Common myeloid progenitor, CD34-positive (primary cell): ENCODE measurements at regions not wholly inside any gene's neighbourhood (a gene's known extent, or its start where the extent isn't known, plus 50 kb on each side); places are given as distances from the start of the nearest gene placed in this dataset.

Experiments used
- CTCF ChIA-PET: fragments of 350-600 bp; sonication (Branson Sonifier 250); formaldehyde crosslinking; loops from one replicate; lab custom pipeline; 2021; ENCODE audit warnings: antibody characterized with exemption; lab: Charles Lee
- POLR2A ChIA-PET: fragments of 350-600 bp; sonication (Branson Sonifier 250); formaldehyde crosslinking; loops from one replicate; lab custom pipeline; 2021; ENCODE audit warnings: antibody characterized with exemption; lab: Charles Lee
- DNase-seq, 3 donors: peaks; one replicate each; pipeline versions ENCODE4 v3.0.0 to v3.0.0-alpha.2; 2013
- H3K27ac ChIP-seq, 2 experiments: 1 replicate in 1 of 2; 2 replicates in 1 of 2; pipeline ENCODE4 v1.7.0; 2013; ENCODE audit warnings: inconsistent platforms in 2 of 2, low read length in 2 of 2, mild to moderate bottlenecking in 2 of 2, low read depth in 1 of 2, moderate library complexity in 1 of 2; ENCODE audit not compliant: severe bottlenecking in 2 of 2, insufficient read depth in 1 of 2, poor library complexity in 1 of 2
- H3K27me3 ChIP-seq, 5 experiments: replicated peaks in 2 of 5; 1 replicate in 3 of 5; 2 replicates in 2 of 5; pipeline versions ENCODE4 v1.6.1 to v1.7.0; 2013; ENCODE audit warnings: low read length in 4 of 5, mild to moderate bottlenecking in 2 of 5, moderate library complexity in 2 of 5, inconsistent platforms in 1 of 5; ENCODE audit not compliant: insufficient read depth in 5 of 5, control insufficient read depth in 4 of 5
- H3K36me3 ChIP-seq, 4 experiments: 1 replicate in 2 of 4; 2 replicates in 2 of 4; pipeline versions ENCODE4 v1.6.1 to v1.7.0; 2013; ENCODE audit warnings: low read length in 3 of 4, control low read depth in 1 of 4, mild to moderate bottlenecking in 1 of 4; ENCODE audit not compliant: control insufficient read depth in 4 of 4, insufficient read depth in 4 of 4
- H3K4me1 ChIP-seq, 4 experiments: 1 replicate in 3 of 4; 2 replicates in 1 of 4; pipeline versions ENCODE4 v1.6.1 to v1.7.1; 2013; ENCODE audit warnings: low read length in 3 of 4, mild to moderate bottlenecking in 3 of 4, control low read depth in 1 of 4, inconsistent platforms in 1 of 4, moderate library complexity in 1 of 4; ENCODE audit not compliant: control insufficient read depth in 4 of 4, insufficient read depth in 4 of 4; ENCODE audit errors: control extremely low read depth in 1 of 4
- H3K4me3 ChIP-seq, 7 experiments: 1 replicate in 4 of 7; 2 replicates in 3 of 7; pipeline versions ENCODE4 v1.5.1 to v1.7.0; 2013; ENCODE audit warnings: mild to moderate bottlenecking in 7 of 7, low read length in 6 of 7, moderate library complexity in 6 of 7, inconsistent platforms in 2 of 7, low read depth in 2 of 7, control low read depth in 1 of 7; ENCODE audit not compliant: insufficient read depth in 4 of 7, control insufficient read depth in 1 of 7; ENCODE audit errors: extremely low read depth in 1 of 7
- H3K9me3 ChIP-seq, 5 experiments: 1 replicate in 4 of 5; 2 replicates in 1 of 5; pipeline versions ENCODE4 v1.6.1 to v1.7.1; 2013; ENCODE audit warnings: low read length in 4 of 5, mild to moderate bottlenecking in 2 of 5, inconsistent platforms in 1 of 5, low read depth in 1 of 5, moderate library complexity in 1 of 5; ENCODE audit not compliant: control insufficient read depth in 4 of 5, insufficient read depth in 2 of 5; ENCODE audit errors: control extremely low read depth in 1 of 5
- WGBS: methylation state at CpG from one replicate; pipeline ENCODE4 v1.1.5; 2013; ENCODE audit not compliant: insufficient coverage; 5-methylcytosine and 5-hydroxymethylcytosine counted together

- POLR2A ChIA-PET, result interaction anchor here (0.6 kb wide), 1 partner anchor 11 kb away, joined by 4 read pairs; no protein-coding TSS in a partner anchor
- H3K4me3 ChIP-seq, result no peak overlapping the region
- no peak for DNase-seq
- CTCF ChIA-PET, result interaction anchor here (0.6 kb wide), 1 partner anchor 14 kb away, joined by 3 read pairs; no protein-coding TSS in a partner anchor
- H3K36me3 ChIP-seq, result no peaks in the 10 kb centered on the region
- H3K27me3 ChIP-seq, result peaks cover 1 to 72% (median 28%) of the 10 kb centered on the region in 5 experiments
- peaks cover 0 to 11% (median 7%) of the 10 kb centered on the region in 4 experiments for H3K4me1 ChIP-seq
- no peak overlapping the region for H3K27ac ChIP-seq
- WGBS, result no CpG with 5 or more reads among the region's 1 CpG
- H3K9me3 ChIP-seq, result peaks cover 0 to 7% (median 0%) of the 10 kb centered on the region in 5 experiments
Observed at GRCh38 chr2:196463706-196464105, 175.8 kb upstream of the CCDC150 start.

GRCh38 chr2:196464311-196464710, 175.2 kb upstream of the CCDC150 start:
- no peak for DNase-seq
- no peaks in the 10 kb centered on the region for H3K36me3 ChIP-seq
- peaks cover 1 to 67% (median 25%) of the 10 kb centered on the region in 5 experiments for H3K27me3 ChIP-seq
- peaks cover 0 to 7% (median 0%) of the 10 kb centered on the region in 5 experiments for H3K9me3 ChIP-seq
- H3K4me3 ChIP-seq, result no peak overlapping the region
- WGBS, result no CpG with 5 or more reads among the region's 2 CpGs
- peaks cover 0 to 8% (median 5%) of the 10 kb centered on the region in 4 experiments for H3K4me1 ChIP-seq
- H3K27ac ChIP-seq, result no peak overlapping the region
- CTCF ChIA-PET, result no interaction called here
- POLR2A ChIA-PET, result no interaction called here

- Histone ChIP-seq H3K27ac (no peak overlapping the region), H3K36me3 (no peaks in the 10 kb centered on the region), H3K9me3 (peaks cover 0 to 7% (median 0%) of the 10 kb centered on the region in 5 experiments), H3K27me3 (peaks cover 1 to 56% (median 18%) of the 10 kb centered on the region in 5 experiments), H3K4me1 (no peaks in the 10 kb centered on the region), H3K4me3 (no peak overlapping the region)
- POLR2A ChIA-PET, result no interaction called here
- CTCF ChIA-PET, result interaction anchor here (1.6 kb wide), 1 partner anchor 13 kb away, joined by 7 read pairs; no protein-coding TSS in a partner anchor
- whole genome bisulfite sequencing, result 100% methylated on average over 2 of the region's 2 CpGs
- DNase-seq, result no peak
Observed at GRCh38 chr2:196466581-196466980, 172.9 kb upstream of the CCDC150 start.

- no peak for DNase-seq
- ChIA-PET CTCF (no interaction called here), POLR2A (no interaction called here)
- Histone ChIP-seq H3K27me3 (peaks cover 1 to 40% (median 15%) of the 10 kb centered on the region in 5 experiments), H3K4me1 (no peaks in the 10 kb centered on the region), H3K9me3 (no peaks in the 10 kb centered on the region), H3K27ac (no peak overlapping the region), H3K36me3 (no peaks in the 10 kb centered on the region), H3K4me3 (no peak overlapping the region)
- 96% methylated on average over 3 of the region's 3 CpGs for WGBS
Observed at GRCh38 chr2:196468394-196468793, 171.1 kb upstream of the CCDC150 start.

GRCh38 chr2:196473617-196474016, 165.9 kb upstream of the CCDC150 start:
- H3K27me3 ChIP-seq, result peaks cover 0 to 2% (median 0%) of the 10 kb centered on the region in 5 experiments
- WGBS, result no CpG with 5 or more reads among the region's 3 CpGs
- H3K4me1 ChIP-seq, result no peaks in the 10 kb centered on the region
- H3K27ac ChIP-seq, result no peak overlapping the region
- POLR2A ChIA-PET, result no interaction called here
- H3K4me3 ChIP-seq, result no peak overlapping the region
- H3K36me3 ChIP-seq, result no peaks in the 10 kb centered on the region
- no peak for DNase-seq
- no peaks in the 10 kb centered on the region for H3K9me3 ChIP-seq
- CTCF ChIA-PET, result no interaction called here

- CTCF ChIA-PET, result no interaction called here
- WGBS, result 100% methylated on average over 2 of the region's 3 CpGs
- no peak for DNase-seq
- H3K9me3 ChIP-seq, result no peaks in the 10 kb centered on the region
- H3K27ac ChIP-seq, result no peak overlapping the region
- peaks cover 0 to 6% (median 0%) of the 10 kb centered on the region in 5 experiments for H3K27me3 ChIP-seq
- POLR2A ChIA-PET, result no interaction called here
- H3K4me1 ChIP-seq, result no peaks in the 10 kb centered on the region
- no peak overlapping the region for H3K4me3 ChIP-seq
- H3K36me3 ChIP-seq, result no peaks in the 10 kb centered on the region
Observed at GRCh38 chr2:196475611-196476010, 163.9 kb upstream of the CCDC150 start.

- Histone ChIP-seq H3K27me3 (peaks cover 0 to 7% (median 2%) of the 10 kb centered on the region in 5 experiments), H3K36me3 (no peaks in the 10 kb centered on the region), H3K9me3 (no peaks in the 10 kb centered on the region), H3K27ac (no peak overlapping the region), H3K4me3 (no peak overlapping the region), H3K4me1 (no peaks in the 10 kb centered on the region)
- POLR2A ChIA-PET, result no interaction called here
- CTCF ChIA-PET, result no interaction called here
- no peak for DNase-seq
- 100% methylated on average over 1 of the region's 2 CpGs for WGBS
Observed at GRCh38 chr2:196478588-196478987, 160.9 kb upstream of the CCDC150 start.
